Thyroid gland (tissue), 4 donors: ENCODE measurements at regions not wholly inside any gene's neighbourhood (a gene's known extent, or its start where the extent isn't known, plus 50 kb on each side); places are given as distances from the start of the nearest gene placed in this dataset.

Experiments
- POLR2A ChIP-seq, 2 donors: fragments of 450-650 bp; IDR thresholded peaks; one replicate each; pipeline ENCODE4 v1.6.1; 2017; ENCODE audit warnings: antibody characterized with exemption in 2 of 2, mild to moderate bottlenecking in 2 of 2, moderate library complexity in 1 of 2
- TF ChIP-seq, protein P1 (sequence below), 6 experiments: fragments of 200-600 bp in 3 of 6; fragments of 450-650 bp in 3 of 6; sonication (generic) in 3 of 6; IDR thresholded peaks; one replicate each; pipeline ENCODE4 v1.5.1; 2016 to 2019; ENCODE audit warnings: antibody characterized with exemption in 6 of 6, mild to moderate bottlenecking in 2 of 6, inconsistent platforms in 1 of 6, moderate library complexity in 1 of 6

DNA sequence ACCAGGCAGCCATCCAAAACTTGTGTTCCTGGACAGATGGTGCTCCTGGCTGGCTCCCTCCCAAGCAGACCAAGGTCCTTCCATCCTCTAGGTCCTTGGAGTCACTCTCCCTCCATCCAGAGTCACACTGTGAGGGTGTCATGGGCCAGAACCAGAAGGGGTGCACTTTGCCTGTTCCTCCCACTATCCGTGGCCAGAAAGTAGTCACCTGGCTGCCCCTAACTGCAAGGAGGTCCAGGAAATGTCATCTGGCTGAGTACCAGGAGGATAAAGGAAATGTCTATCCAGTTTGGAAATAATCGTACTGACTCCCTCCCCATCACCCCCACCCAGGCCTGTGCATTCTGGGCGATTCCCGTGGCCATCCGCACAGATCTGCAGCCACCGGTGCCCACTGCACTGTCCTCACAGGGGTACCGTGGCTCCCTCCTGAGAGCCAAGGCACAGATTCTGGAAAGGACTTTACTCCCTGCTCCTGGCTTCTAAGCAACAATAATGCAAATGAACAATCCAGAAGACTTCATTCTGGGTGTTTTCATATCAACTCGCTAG, 253.2 kb downstream of the NPHP4 start:
- TF ChIP-seq, protein P1, sequence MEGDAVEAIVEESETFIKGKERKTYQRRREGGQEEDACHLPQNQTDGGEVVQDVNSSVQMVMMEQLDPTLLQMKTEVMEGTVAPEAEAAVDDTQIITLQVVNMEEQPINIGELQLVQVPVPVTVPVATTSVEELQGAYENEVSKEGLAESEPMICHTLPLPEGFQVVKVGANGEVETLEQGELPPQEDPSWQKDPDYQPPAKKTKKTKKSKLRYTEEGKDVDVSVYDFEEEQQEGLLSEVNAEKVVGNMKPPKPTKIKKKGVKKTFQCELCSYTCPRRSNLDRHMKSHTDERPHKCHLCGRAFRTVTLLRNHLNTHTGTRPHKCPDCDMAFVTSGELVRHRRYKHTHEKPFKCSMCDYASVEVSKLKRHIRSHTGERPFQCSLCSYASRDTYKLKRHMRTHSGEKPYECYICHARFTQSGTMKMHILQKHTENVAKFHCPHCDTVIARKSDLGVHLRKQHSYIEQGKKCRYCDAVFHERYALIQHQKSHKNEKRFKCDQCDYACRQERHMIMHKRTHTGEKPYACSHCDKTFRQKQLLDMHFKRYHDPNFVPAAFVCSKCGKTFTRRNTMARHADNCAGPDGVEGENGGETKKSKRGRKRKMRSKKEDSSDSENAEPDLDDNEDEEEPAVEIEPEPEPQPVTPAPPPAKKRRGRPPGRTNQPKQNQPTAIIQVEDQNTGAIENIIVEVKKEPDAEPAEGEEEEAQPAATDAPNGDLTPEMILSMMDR (IDR thresholded peaks at IDR 0.05) = no peak
- TF ChIP-seq POLR2A (IDR thresholded peaks at IDR 0.05) = no peak
